H9 (cell line): ENCODE measurements at regions not wholly inside any gene's neighbourhood (a gene's known extent, or its start where the extent isn't known, plus 50 kb on each side); places are given as distances from the start of the nearest gene placed in this dataset.

ENCODE experiments used
- DNase-seq: peaks from one replicate; pipeline ENCODE4 v3.0.0-alpha.2; 2017
- H2AFZ ChIP-seq: one replicate; pipeline ENCODE4 v1.6.1; 2013; ENCODE audit warnings: mild to moderate bottlenecking, low read length, control low read depth, moderate library complexity
- H2AK5ac ChIP-seq: 2 replicates; pipeline ENCODE4 v1.6.1; 2013; ENCODE audit warnings: low read length, control low read depth, mixed read lengths; ENCODE audit not compliant: insufficient read length
- H2BK120ac ChIP-seq: one replicate; pipeline ENCODE4 v1.6.1; 2013; ENCODE audit warnings: low read depth, mild to moderate bottlenecking, low read length, control low read depth, inconsistent platforms; ENCODE audit not compliant: poor library complexity, severe bottlenecking
- H2BK12ac ChIP-seq: 2 replicates; pipeline ENCODE4 v1.6.1; 2013; ENCODE audit warnings: low read length, control low read depth, mixed read lengths, low read depth; ENCODE audit not compliant: insufficient read length
- H2BK15ac ChIP-seq: 2 replicates; pipeline ENCODE4 v1.6.1; 2013; ENCODE audit warnings: low read depth, low read length, control low read depth
- H2BK20ac ChIP-seq: one replicate; pipeline ENCODE4 v1.6.1; 2013; ENCODE audit warnings: low read depth, mild to moderate bottlenecking, low read length, control low read depth, inconsistent platforms; ENCODE audit not compliant: poor library complexity, severe bottlenecking
- H2BK5ac ChIP-seq: 2 replicates; pipeline ENCODE4 v1.6.1; 2013; ENCODE audit warnings: low read length, control low read depth, mixed read lengths; ENCODE audit not compliant: insufficient read length
- H3K14ac ChIP-seq: 2 replicates; pipeline ENCODE4 v1.6.1; 2013; ENCODE audit warnings: low read length, control low read depth; ENCODE audit not compliant: insufficient read depth
- H3K18ac ChIP-seq: 2 replicates; pipeline ENCODE4 v1.6.1; 2013; ENCODE audit warnings: low read depth, mild to moderate bottlenecking, mixed read lengths, low read length, control low read depth; ENCODE audit not compliant: insufficient read length
- H3K23ac ChIP-seq: 2 replicates; pipeline ENCODE4 v1.6.1; 2013; ENCODE audit warnings: low read length, control low read depth, mixed read lengths, low read depth; ENCODE audit not compliant: insufficient read length
- H3K23me2 ChIP-seq: 2 replicates; pipeline ENCODE4 v1.6.1; 2013; ENCODE audit warnings: low read depth, mild to moderate bottlenecking, mixed read lengths, low read length, control low read depth; ENCODE audit not compliant: insufficient read length, poor library complexity, severe bottlenecking
- H3K27ac ChIP-seq: 2 replicates; pipeline ENCODE4 v1.5.1; 2013; ENCODE audit warnings: low read length, control low read depth, mixed read lengths, low read depth; ENCODE audit not compliant: insufficient read length
- H3K27me3 ChIP-seq: 2 replicates; pipeline ENCODE4 v1.6.1; 2013; ENCODE audit warnings: low read length, control low read depth, inconsistent platforms; ENCODE audit not compliant: insufficient read depth
- H3K4ac ChIP-seq: 2 replicates; pipeline ENCODE4 v1.6.1; 2013; ENCODE audit warnings: low read depth, mild to moderate bottlenecking, control low read depth, inconsistent platforms, low read length, moderate library complexity
- H3K4me1 ChIP-seq: 2 replicates; pipeline ENCODE4 v1.6.1; 2013; ENCODE audit warnings: low read length, control low read depth, inconsistent platforms; ENCODE audit not compliant: insufficient read depth
- H3K4me2 ChIP-seq: 2 replicates; pipeline ENCODE4 v1.6.1; 2013; ENCODE audit warnings: low read length, control low read depth, mixed read lengths; ENCODE audit not compliant: insufficient read length, insufficient read depth
- H3K56ac ChIP-seq: 2 replicates; pipeline ENCODE4 v1.6.1; 2013; ENCODE audit warnings: low read depth, mild to moderate bottlenecking, mixed read lengths, low read length, control low read depth; ENCODE audit not compliant: insufficient read length
- H3K79me1 ChIP-seq: 2 replicates; pipeline ENCODE4 v1.6.1; 2013; ENCODE audit warnings: low read depth, mild to moderate bottlenecking, moderate library complexity, low read length, control low read depth, inconsistent platforms; ENCODE audit not compliant: insufficient read depth, poor library complexity, severe bottlenecking
- H3K79me2 ChIP-seq: 2 replicates; pipeline ENCODE4 v1.6.1; 2013; ENCODE audit warnings: low read length, control low read depth, inconsistent platforms; ENCODE audit not compliant: insufficient read depth
- H3K9ac ChIP-seq: 2 replicates; pipeline ENCODE4 v1.6.1; 2013; ENCODE audit warnings: low read length, control low read depth, mixed read lengths; ENCODE audit not compliant: insufficient read length; ENCODE audit errors: extremely low read depth
- H3K9me3 ChIP-seq: one replicate; pipeline ENCODE4 v1.6.1; 2013; ENCODE audit warnings: low read depth, low read length, inconsistent platforms; ENCODE audit not compliant: control insufficient read depth
- H3T11ph ChIP-seq: one replicate; pipeline ENCODE4 v1.6.1; 2013; ENCODE audit warnings: mild to moderate bottlenecking, low read length, control low read depth, inconsistent platforms
- H4K20me1 ChIP-seq: one replicate; pipeline ENCODE4 v1.6.1; 2013; ENCODE audit not compliant: control insufficient read depth, insufficient read length, insufficient read depth
- H4K5ac ChIP-seq: 2 replicates; pipeline ENCODE4 v1.6.1; 2013; ENCODE audit warnings: low read depth, mild to moderate bottlenecking, mixed read lengths, low read length, control low read depth; ENCODE audit not compliant: insufficient read length
- H4K8ac ChIP-seq: replicated peaks from 2 replicates; pipeline ENCODE4 v1.6.1; 2013; ENCODE audit warnings: low read length, control low read depth, mixed read lengths, low read depth; ENCODE audit not compliant: insufficient read length
- H4K91ac ChIP-seq: 2 replicates; pipeline ENCODE4 v1.6.1; 2013; ENCODE audit warnings: low read depth, mild to moderate bottlenecking, moderate library complexity, mixed read lengths, low read length, control low read depth; ENCODE audit not compliant: insufficient read length
- H3K27ac Mint-ChIP-seq, 3 experiments: 2 replicates in 2 of 3; 3 replicates in 1 of 3; pipeline ENCODE4 v1.8.0; 2020 to 2021; ENCODE audit warnings: mixed read lengths in 3 of 3, mild to moderate bottlenecking in 1 of 3, moderate library complexity in 1 of 3
- H3K27me3 Mint-ChIP-seq: 2 replicates; pipeline ENCODE4 v1.8.0; 2021; ENCODE audit warnings: low read depth, mild to moderate bottlenecking, moderate library complexity, mixed read lengths
- H3K36me3 Mint-ChIP-seq, 3 experiments: 2 replicates in 2 of 3; 3 replicates in 1 of 3; pipeline ENCODE4 v1.8.0; 2020 to 2021; ENCODE audit warnings: low read depth in 3 of 3, mixed read lengths in 3 of 3; ENCODE audit not compliant: insufficient read depth in 1 of 3
- H3K4me1 Mint-ChIP-seq, 2 experiments: 2 replicates each; pipeline ENCODE4 v1.8.0; 2020; ENCODE audit warnings: mixed read lengths in 2 of 2
- H3K4me3 Mint-ChIP-seq, 2 experiments: 2 replicates in 1 of 2; 3 replicates in 1 of 2; pipeline ENCODE4 v1.8.0; 2020 to 2021; ENCODE audit warnings: mild to moderate bottlenecking in 2 of 2, mixed read lengths in 2 of 2, moderate library complexity in 1 of 2
- H3K9me3 Mint-ChIP-seq, 2 experiments: 2 replicates in 1 of 2; 3 replicates in 1 of 2; pipeline ENCODE4 v1.8.0; 2020; ENCODE audit warnings: mild to moderate bottlenecking in 2 of 2, mixed read lengths in 2 of 2, moderate library complexity in 1 of 2
- CTCF ChIP-seq: fragments of 200-600 bp; sonication (generic); conservative IDR thresholded peaks from 3 replicates; pipeline ENCODE4 v1.8.0; 2021; ENCODE audit warnings: antibody characterized with exemption, mild to moderate bottlenecking
- WGBS: extraction: QIAGEN DNeasy Blood & Tissue Kit; methylation state at CpG from one replicate; pipeline ENCODE4 v1.1.7; 2013; ENCODE audit warnings: missing lambda C conversion rate, low lambda C conversion rate, mixed read lengths; ENCODE audit not compliant: insufficient read length; ENCODE audit errors: extremely low coverage; 5-methylcytosine and 5-hydroxymethylcytosine counted together

GRCh38 chr10:104509981-104510380 is 131.1 kb upstream of the SORCS3 start:
- H2AFZ ChIP-seq, result no peak overlapping the region
- H3K18ac ChIP-seq, result no peak overlapping the region
- TF ChIP-seq CTCF, result no peak
- H3K23ac ChIP-seq, result no peak overlapping the region
- no peaks in the 10 kb centered on the region for H3K9me3 ChIP-seq
- H3K27ac ChIP-seq, result no peak overlapping the region
- no peak overlapping the region for H2BK20ac ChIP-seq
- no peaks in the 10 kb centered on the region for H4K20me1 ChIP-seq
- no peaks in the 10 kb centered on the region for H3K79me2 ChIP-seq
- H3K4ac ChIP-seq, result no peak overlapping the region
- no peak overlapping the region for H4K8ac ChIP-seq
- no peak overlapping the region for H2BK15ac ChIP-seq
- peaks cover 2% of the 10 kb centered on the region; the same call in 1 of the 2 replicates for H3K4me1 ChIP-seq
- no peak overlapping the region for H2BK120ac ChIP-seq
- no peaks in the 10 kb centered on the region for H3K79me1 ChIP-seq
- no peak overlapping the region for H3K56ac ChIP-seq
- H3K14ac ChIP-seq, result no peak overlapping the region
- no CpG with 5 or more reads among the region's 3 CpGs for WGBS
- H4K91ac ChIP-seq, result no peak overlapping the region
- no peak for DNase-seq
- Mint-ChIP-seq H3K4me3 (no peak overlapping the region), H3K36me3 (no peaks in the 10 kb centered on the region), H3K4me1 (peaks cover 14 to 19% of the 10 kb centered on the region in 2 experiments), H3K27ac (no peak overlapping the region), H3K9me3 (no peaks in the 10 kb centered on the region), H3K27me3 (peaks cover 4% of the 10 kb centered on the region; the same call in 1 of the 2 replicates)
- H2BK12ac ChIP-seq, result no peak overlapping the region
- H3K27me3 ChIP-seq, result no peaks in the 10 kb centered on the region
- no peak overlapping the region for H4K5ac ChIP-seq
- no peak overlapping the region for H3K4me2 ChIP-seq
- no peak overlapping the region for H2BK5ac ChIP-seq
- no peak overlapping the region for H3K9ac ChIP-seq
- H2AK5ac ChIP-seq, result no peak overlapping the region
- H3T11ph ChIP-seq, result no peak overlapping the region
- H3K23me2 ChIP-seq, result no peaks in the 10 kb centered on the region
